Right atrium auricular region (tissue), 2 donors: ENCODE measurements at regions not wholly inside any gene's neighbourhood (a gene's known extent, or its start where the extent isn't known, plus 50 kb on each side); places are given as distances from the start of the nearest gene placed in this dataset.

Experiments used
- DNase-seq: peaks from one replicate; pipeline ENCODE4 v3.0.0-alpha.2; 2019; ENCODE audit warnings: low spot score
- H3K27ac ChIP-seq, 2 donors: fragments of 200-600 bp; sonication (generic); 1 replicate in 1 of 2; 2 replicates in 1 of 2; pipeline ENCODE4 v1.5.1; 2016 to 2019
- H3K27me3 ChIP-seq, 2 donors: fragments of 200-600 bp; sonication (generic); one replicate each; pipeline versions ENCODE4 v1.5.1 to v1.6.0; 2017 to 2019
- H3K36me3 ChIP-seq: fragments of 200-600 bp; sonication (generic); one replicate; pipeline ENCODE4 v1.5.1; 2016
- H3K4me1 ChIP-seq, 2 donors: fragments of 200-600 bp; sonication (generic); one replicate each; pipeline versions ENCODE4 v1.5.1 to v1.6.0; 2017 to 2019
- H3K4me3 ChIP-seq, 2 donors: fragments of 200-600 bp; sonication (generic); 1 replicate in 1 of 2; 2 replicates in 1 of 2; pipeline ENCODE4 v1.5.1; 2017 to 2019; ENCODE audit warnings: mild to moderate bottlenecking in 1 of 2, moderate library complexity in 1 of 2
- H3K9me3 ChIP-seq, 2 donors: fragments of 200-600 bp; sonication (generic); one replicate each; pipeline ENCODE4 v1.5.1; 2019
- TF ChIP-seq, protein P1 (sequence below), 2 donors: fragments of 200-600 bp; sonication (generic); IDR thresholded peaks; one replicate each; pipeline ENCODE4 v1.5.1; 2019; ENCODE audit warnings: antibody characterized with exemption in 2 of 2

DNA sequence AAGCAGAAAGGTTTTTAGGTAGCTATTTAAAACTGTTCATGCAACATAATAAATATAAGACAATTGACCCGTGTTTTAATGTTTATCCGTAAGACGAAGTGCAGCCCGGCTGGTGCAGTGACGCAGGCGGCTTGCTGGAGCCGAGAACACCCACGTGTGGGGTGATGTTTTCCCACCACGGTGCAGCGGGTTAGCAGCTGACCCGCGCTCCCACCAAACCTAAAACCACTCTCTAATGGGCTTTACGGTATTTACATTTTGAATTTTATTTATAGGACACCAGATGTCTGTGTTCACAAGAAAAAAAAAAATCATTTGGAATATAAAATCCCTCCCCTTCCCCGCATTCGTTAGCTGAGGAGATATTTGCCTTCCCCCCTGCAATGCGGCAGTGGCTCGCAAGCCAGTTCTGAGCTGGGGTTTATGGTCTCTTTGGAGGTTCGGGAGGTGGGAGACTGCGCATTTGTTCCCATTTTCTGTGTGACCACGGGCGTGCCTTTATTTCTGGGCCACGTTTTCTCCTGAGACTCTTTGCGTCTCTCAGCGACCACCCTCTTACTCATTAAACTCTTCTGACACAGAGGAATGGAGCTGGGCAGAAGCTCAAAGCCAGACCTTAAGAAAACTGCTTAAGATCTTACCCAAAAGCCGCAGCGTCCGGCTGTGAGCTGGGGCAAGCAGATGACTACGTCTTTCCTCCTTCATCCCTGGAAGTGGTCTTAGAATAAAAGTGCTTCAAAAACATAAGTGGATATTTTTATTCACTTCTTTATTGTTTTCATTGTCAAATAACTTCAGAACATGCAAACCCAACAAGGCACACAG, 301.1 kb downstream of the IRF8 start:
- H3K4me3 ChIP-seq: no peak overlapping the region
- TF ChIP-seq, protein P1, sequence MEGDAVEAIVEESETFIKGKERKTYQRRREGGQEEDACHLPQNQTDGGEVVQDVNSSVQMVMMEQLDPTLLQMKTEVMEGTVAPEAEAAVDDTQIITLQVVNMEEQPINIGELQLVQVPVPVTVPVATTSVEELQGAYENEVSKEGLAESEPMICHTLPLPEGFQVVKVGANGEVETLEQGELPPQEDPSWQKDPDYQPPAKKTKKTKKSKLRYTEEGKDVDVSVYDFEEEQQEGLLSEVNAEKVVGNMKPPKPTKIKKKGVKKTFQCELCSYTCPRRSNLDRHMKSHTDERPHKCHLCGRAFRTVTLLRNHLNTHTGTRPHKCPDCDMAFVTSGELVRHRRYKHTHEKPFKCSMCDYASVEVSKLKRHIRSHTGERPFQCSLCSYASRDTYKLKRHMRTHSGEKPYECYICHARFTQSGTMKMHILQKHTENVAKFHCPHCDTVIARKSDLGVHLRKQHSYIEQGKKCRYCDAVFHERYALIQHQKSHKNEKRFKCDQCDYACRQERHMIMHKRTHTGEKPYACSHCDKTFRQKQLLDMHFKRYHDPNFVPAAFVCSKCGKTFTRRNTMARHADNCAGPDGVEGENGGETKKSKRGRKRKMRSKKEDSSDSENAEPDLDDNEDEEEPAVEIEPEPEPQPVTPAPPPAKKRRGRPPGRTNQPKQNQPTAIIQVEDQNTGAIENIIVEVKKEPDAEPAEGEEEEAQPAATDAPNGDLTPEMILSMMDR (IDR thresholded peaks at IDR 0.05): no peak
- H3K36me3 ChIP-seq: no peaks in the 10 kb centered on the region
- no peak overlapping the region for H3K27ac ChIP-seq
- no peaks in the 10 kb centered on the region for H3K4me1 ChIP-seq
- no peak for DNase-seq
- H3K27me3 ChIP-seq: peaks cover 0 to 6% of the 10 kb centered on the region in 2 donors
- H3K9me3 ChIP-seq: no peaks in the 10 kb centered on the region

- no peaks in the 10 kb centered on the region for H3K9me3 ChIP-seq
- no peak for DNase-seq
- no peaks in the 10 kb centered on the region for H3K4me1 ChIP-seq
- H3K27me3 ChIP-seq: peaks cover 0 to 6% of the 10 kb centered on the region in 2 donors
- no peak overlapping the region for H3K4me3 ChIP-seq
- no peak overlapping the region for H3K27ac ChIP-seq
- TF ChIP-seq, protein P1 (IDR thresholded peaks at IDR 0.05): no peak
- no peaks in the 10 kb centered on the region for H3K36me3 ChIP-seq
Observed at GRCh38 chr16:86200722-86201121, 301.8 kb downstream of the IRF8 start.

- no peak overlapping the region for H3K27ac ChIP-seq
- H3K9me3 ChIP-seq: no peaks in the 10 kb centered on the region
- no peak overlapping the region for H3K4me3 ChIP-seq
- TF ChIP-seq, protein P1 (IDR thresholded peaks at IDR 0.05): no peak
- peaks cover 0 to 6% of the 10 kb centered on the region in 2 donors for H3K27me3 ChIP-seq
- no peaks in the 10 kb centered on the region for H3K36me3 ChIP-seq
- DNase-seq: no peak
- H3K4me1 ChIP-seq: no peaks in the 10 kb centered on the region
Observed at GRCh38 chr16:86201746-86202145, 302.8 kb downstream of the IRF8 start.

- H3K27me3 ChIP-seq: peaks cover 0 to 6% of the 10 kb centered on the region in 2 donors
- no peaks in the 10 kb centered on the region for H3K9me3 ChIP-seq
- no peak overlapping the region for H3K27ac ChIP-seq
- no peak overlapping the region for H3K4me3 ChIP-seq
- TF ChIP-seq, protein P1 (IDR thresholded peaks at IDR 0.05): no peak
- no peaks in the 10 kb centered on the region for H3K4me1 ChIP-seq
- no peak for DNase-seq
- no peaks in the 10 kb centered on the region for H3K36me3 ChIP-seq
Observed at GRCh38 chr16:86202267-86202666, 303.3 kb downstream of the IRF8 start.

- Histone ChIP-seq H3K4me1 (no peaks in the 10 kb centered on the region), H3K36me3 (no peaks in the 10 kb centered on the region), H3K27ac (no peak overlapping the region), H3K4me3 (no peak overlapping the region), H3K27me3 (peaks cover 0 to 6% of the 10 kb centered on the region in 2 donors), H3K9me3 (no peaks in the 10 kb centered on the region)
- no peak for DNase-seq
- TF ChIP-seq, protein P1 (IDR thresholded peaks at IDR 0.05): no peak
Observed at GRCh38 chr16:86202760-86203426, 303.9 kb downstream of the IRF8 start.
